ENCODE measurements at regions not wholly inside any gene's neighbourhood (a gene's known extent, or its start where the extent isn't known, plus 50 kb on each side); places are given as distances from the start of the nearest gene placed in this dataset.

DNA sequence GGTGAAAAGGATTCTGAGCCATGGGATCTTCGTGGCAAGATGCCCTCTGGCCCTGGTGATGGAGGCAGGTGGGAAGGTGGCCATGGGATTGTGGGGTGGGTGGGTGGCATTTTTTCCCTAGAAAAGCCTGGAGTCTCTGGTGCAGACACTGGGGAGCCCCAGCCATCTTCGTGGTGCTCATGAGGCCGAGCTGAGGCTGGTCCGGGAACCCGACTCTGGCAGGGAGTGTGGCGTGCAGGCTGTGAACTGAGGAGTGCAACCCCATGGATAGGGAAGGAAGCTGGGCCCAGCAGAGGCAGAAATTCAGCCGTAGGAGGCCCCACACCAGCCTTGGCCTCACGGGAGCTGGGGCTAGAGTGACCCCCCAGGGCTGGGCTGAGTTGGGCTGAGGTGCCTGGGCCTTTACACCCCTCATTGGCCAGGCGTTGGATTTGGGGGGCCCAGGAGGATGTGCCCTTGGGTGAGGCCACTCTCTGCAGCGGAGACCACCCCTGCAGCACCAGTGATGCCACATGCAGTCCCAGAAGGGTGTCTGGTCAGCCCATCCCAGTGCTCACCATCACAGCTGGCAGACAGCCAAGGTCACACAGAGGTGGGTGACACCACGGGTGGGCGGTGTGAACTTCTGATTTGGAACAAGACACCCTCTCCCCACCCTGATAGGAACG lies 115.6 kb upstream of the HDAC4 start:
- DNase-seq (ENCODE audit: low spot score), result no peak

GRCh38 chr2:239514754-239515530 lies 114.1 kb upstream of the HDAC4 start:
- no peak for DNase-seq (ENCODE audit: low spot score)

GRCh38 chr2:239512054-239512453 lies 111.2 kb upstream of the HDAC4 start:
- DNase-seq (ENCODE audit: low spot score), result no peak

DNA sequence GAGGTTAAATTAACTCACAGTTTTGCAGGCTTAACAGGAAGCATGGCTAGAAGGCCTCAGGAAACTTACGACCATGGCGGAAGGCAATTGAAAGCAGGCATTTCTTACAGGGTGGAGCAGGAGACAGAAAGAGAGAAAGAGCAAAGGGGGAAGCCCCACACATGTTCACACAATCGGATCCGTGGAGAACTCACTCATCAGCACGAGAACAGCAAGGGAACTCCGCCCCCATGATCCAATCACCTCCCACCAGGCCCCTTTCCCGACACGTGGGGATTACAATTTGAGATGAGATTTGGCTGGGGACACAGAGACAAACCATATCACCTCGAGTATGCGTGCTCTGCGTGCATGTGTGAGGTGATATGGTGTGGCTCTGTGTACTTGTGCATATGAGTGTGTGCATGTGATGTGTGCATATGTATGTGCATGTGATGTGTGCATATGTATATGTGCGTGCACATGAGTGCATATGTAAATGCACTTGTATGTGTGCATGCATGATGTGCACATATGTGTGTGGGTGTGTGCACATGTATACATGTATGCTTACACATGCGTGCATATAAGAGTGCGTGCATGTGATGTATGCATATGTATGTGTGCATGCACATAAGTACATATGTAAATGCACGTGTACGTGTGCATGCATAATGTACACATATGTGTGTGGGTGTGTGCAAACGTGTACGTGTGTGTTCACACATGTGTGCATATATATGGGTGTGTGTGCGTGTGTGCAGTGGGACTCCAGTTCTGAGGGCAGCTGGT lies 108.7 kb upstream of the HDAC4 start:
- DNase-seq (ENCODE audit: low spot score), result no peak

- no peak for DNase-seq (ENCODE audit: low spot score)
Observed at GRCh38 chr2:239508261-239508660, 107.4 kb upstream of the HDAC4 start.

DNA sequence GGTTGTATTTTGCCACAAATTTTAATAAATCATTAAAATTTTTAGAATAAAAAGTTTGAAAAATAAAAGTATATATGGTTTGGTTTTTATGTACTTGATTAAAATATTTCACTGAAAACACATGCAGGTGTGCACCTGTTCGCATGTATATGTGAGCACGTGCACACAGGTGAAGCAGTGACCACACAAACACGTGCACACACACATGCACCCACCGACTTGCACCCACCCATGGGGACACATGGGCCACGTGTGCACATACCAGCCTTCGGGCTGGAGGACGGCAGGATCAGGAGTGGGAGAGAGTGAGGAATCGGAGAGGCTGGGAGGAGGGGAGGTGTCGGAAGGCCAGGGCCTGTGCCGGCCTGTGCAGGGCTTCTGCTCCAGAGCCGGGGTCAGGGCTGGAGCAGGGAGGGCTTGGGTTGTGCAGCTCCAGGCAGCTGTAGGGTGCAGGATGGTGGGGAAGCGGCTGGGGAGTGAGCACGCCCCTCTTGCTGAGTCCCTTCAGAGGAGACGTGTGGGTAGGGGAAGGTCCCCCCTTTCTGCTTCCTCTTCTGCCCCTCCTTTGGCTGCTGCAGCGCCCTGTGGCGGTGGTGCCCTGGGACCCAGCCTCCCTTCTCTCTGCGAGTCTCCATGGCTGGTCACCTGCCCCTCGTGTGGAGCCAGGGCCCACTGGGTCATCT lies 106.9 kb upstream of the HDAC4 start:
- no peak for DNase-seq (ENCODE audit: low spot score)

- DNase-seq (ENCODE audit: low spot score), result no peak
Observed at GRCh38 chr2:239506961-239507360, 106.1 kb upstream of the HDAC4 start.

- DNase-seq (ENCODE audit: low spot score), result no peak
Observed at GRCh38 chr2:239506101-239506857, 105.5 kb upstream of the HDAC4 start.

DNA sequence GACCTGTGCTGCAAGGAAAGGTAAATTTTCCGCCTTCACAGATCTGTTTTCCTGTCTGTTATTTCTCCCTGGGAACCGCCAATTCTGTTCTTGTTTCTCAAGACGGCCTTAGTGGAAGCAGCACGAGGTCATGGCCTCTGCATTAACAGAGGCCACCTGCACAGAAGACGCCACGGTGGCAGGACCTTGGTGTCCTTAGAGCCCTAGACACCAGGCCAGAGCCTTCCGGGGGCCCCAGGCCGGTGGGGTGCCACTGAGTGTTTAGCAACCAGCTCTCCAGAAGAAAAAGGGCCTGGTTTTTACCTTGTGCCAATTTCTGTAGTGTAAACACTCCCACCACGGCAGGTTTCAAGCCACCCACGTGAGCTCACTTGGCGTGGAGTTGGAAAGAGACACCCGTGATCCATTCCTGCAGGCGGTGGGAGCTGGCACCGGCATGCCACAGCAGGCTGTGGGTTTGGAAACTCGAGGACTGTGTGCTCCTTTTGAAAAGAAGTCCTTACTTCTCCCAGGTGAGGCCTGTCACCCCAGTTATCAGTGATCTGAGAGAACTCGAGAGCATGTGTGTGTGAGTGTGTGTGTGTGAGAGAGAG lies 103.9 kb upstream of the HDAC4 start:
- DNase-seq (ENCODE audit: low spot score), result no peak

- no peak for DNase-seq (ENCODE audit: low spot score)
Observed at GRCh38 chr2:239502430-239503186, 101.8 kb upstream of the HDAC4 start.

DNA sequence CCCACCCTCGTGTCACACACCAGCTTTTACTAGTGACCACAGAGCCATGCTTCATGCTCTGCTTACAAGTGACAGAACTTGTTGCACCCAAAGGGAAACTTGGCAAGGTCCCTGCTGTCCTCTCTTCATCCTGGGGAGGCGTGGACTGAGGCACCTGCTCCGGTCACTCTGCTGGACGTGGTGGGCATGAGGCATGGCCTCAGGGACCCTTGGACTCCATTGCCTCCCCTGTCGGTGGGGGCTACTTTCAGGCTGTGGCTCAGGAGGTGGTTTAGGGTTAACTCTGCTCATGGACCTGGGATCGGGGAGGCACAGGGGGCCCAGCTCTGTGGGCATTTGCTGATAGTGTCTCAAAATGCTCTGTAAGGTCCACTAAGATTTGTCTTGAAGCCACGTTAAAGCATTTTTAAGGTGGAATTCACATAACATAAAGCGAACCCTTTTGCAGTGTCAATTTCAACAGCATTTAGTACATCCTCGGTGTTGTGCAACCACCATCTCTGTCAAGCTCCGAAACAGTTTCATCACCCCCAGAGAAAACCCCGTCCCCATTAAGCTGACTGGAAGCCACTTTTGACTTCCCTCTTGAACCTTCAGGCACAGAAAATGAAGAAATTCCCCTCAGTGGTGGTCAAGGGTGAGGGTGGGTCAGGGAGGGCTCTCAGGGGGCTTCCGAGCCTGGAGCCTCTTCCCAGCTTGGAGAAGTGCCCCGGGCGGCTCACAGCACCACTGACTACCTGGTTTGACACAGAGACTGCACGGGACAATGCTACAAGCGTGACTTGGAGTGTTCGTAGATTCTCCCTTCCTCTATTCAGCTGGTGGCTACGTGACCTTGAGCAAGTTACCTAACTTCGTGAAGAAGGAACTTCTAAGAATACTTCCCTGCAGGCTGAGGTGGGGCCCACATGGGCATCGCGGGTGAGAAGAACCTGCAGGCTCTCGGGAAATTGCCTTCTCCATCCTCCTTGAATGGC lies 100.0 kb upstream of the HDAC4 start:
- DNase-seq (ENCODE audit: low spot score), result no peak

- DNase-seq (ENCODE audit: low spot score), result no peak
Observed at GRCh38 chr2:239499726-239500573, 99.1 kb upstream of the HDAC4 start.

DNA sequence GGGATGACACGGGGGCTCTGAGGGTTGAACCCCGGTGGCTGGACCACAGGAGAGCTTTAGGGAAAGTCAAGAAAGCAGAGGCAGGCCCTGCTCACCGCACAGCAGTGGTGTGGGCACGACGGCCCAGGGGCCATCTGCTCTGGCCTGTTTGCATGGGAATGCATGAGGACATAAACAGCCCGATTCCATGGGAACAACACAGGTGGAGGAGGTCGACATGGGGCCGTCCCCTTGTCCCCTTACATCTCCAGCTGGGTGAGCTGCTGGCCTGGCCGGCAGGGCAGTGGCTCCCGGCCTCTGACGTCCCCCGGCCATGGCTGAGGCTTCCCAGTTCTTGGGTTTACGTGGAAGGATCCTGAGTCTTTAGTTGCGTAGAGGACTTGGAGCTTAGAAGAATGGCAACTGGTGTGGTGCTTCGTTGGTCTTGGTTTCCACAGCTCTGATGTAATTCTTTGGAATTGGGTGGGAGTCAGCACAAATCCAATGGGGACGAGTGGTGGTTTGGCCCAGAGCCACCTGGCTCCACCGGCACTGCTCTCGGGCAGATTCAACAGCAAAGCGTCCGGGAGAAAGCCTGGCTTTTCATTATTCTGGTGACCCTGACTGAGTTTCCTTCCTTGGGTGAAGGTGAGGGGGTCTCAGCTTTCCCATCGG lies 98.3 kb upstream of the HDAC4 start:
- DNase-seq (ENCODE audit: low spot score), result no peak

- no peak for DNase-seq (ENCODE audit: low spot score)
Observed at GRCh38 chr2:239498576-239498975, 97.8 kb upstream of the HDAC4 start.

GRCh38 chr2:239496700-239497099 lies 95.9 kb upstream of the HDAC4 start:
- peak; percentile 49 for DNase-seq (ENCODE audit: low spot score)

DNA sequence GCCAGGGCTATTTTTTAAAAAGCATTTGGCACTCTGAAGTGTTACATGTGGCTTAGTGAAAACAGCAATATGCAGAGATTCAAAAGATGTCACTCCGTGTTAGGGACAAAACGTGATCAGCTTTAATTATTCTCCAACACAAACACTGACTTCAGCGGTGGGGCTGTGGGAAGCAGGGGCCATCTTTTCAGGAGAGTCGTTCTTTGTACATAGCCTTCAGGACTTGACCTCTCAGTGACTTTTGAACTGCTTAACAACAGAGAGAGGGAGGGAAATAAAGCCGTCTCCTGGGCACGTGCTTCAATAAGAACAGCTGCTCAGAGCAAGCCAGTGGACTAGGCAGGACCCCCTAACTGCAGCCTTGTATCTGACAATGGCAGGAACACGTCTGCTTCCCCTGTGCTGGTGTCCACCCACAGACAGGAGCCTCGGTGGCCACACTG lies 95.0 kb upstream of the HDAC4 start:
- DNase-seq (ENCODE audit: low spot score), result no peak

- no peak for DNase-seq (ENCODE audit: low spot score)
Observed at GRCh38 chr2:239495175-239495574, 94.4 kb upstream of the HDAC4 start.

DNA sequence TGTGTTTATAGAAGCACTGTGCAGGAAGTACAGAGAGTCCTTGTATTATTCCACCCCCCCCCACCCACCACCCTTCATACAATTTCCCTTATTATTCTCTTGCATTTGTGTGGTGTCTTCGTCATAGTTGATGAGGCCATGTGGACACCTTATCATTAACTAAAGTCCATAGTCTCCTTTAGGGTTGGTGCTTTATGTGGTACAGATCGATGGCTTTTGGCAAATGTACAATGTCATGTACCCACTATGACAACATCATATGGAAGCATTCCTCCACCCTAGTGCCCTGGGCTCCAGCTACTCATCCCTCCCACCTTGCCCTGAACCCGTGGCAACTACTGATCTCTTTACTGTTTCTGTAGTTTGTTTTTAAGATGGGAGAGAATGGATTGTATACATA lies 93.8 kb upstream of the HDAC4 start:
- no peak for DNase-seq (ENCODE audit: low spot score)

All from SW480 (cell line).